GM23338 (cell line): ENCODE measurements at regions not wholly inside any gene's neighbourhood (a gene's known extent, or its start where the extent isn't known, plus 50 kb on each side); places are given as distances from the start of the nearest gene placed in this dataset.

Experiments
- ATAC-seq: fragments of 200-7000 bp; cut with Tn5 transposase; 3 replicates; pipeline ENCODE4 v1.9.1; 2020
- DNase-seq: peaks from one replicate; pipeline ENCODE4 v3.0.0-alpha.2; 2015; ENCODE audit warnings: low spot score
- H2AFZ ChIP-seq: fragments of 200-600 bp; sonication (generic); 2 replicates; pipeline ENCODE4 v1.8.0; 2016; ENCODE audit warnings: antibody characterized with exemption, mild to moderate bottlenecking, moderate library complexity
- H3F3A ChIP-seq: fragments of 200-600 bp; sonication (generic); replicated peaks from 2 replicates; pipeline ENCODE4 v1.8.0; 2017; ENCODE audit warnings: antibody characterized with exemption, mixed run types, low read depth
- H3K27ac ChIP-seq: fragments of 200-600 bp; sonication (generic); 2 replicates; pipeline ENCODE4 v1.6.1; 2016; ENCODE audit warnings: low read depth
- H3K27me3 ChIP-seq: fragments of 200-600 bp; sonication (generic); 2 replicates; pipeline ENCODE4 v1.8.0; 2016; ENCODE audit warnings: mild to moderate bottlenecking, mixed run types, moderate library complexity; ENCODE audit not compliant: insufficient read depth
- H3K36me3 ChIP-seq: fragments of 200-600 bp; sonication (generic); 2 replicates; pipeline ENCODE4 v1.8.0; 2016; ENCODE audit warnings: mild to moderate bottlenecking; ENCODE audit not compliant: insufficient read depth
- H3K4me1 ChIP-seq: fragments of 200-600 bp; sonication (generic); 2 replicates; pipeline ENCODE4 v1.8.0; 2016; ENCODE audit warnings: mild to moderate bottlenecking, moderate library complexity; ENCODE audit not compliant: insufficient read depth
- H3K4me2 ChIP-seq: fragments of 200-600 bp; sonication (generic); 2 replicates; pipeline ENCODE4 v1.7.1; 2017; ENCODE audit warnings: mixed run types
- H3K4me3 ChIP-seq: fragments of 200-600 bp; sonication (generic); 2 replicates; pipeline ENCODE4 v1.6.1; 2016; ENCODE audit warnings: mixed run types
- H3K79me2 ChIP-seq: fragments of 200-600 bp; sonication (generic); replicated peaks from 2 replicates; pipeline ENCODE4 v1.8.0; 2017; ENCODE audit warnings: mild to moderate bottlenecking; ENCODE audit not compliant: insufficient read depth
- H3K9me2 ChIP-seq: fragments of 200-600 bp; sonication (generic); 2 replicates; pipeline ENCODE4 v1.8.0; 2017; ENCODE audit not compliant: insufficient read depth
- H4K20me1 ChIP-seq: fragments of 200-600 bp; sonication (generic); replicated peaks from 2 replicates; pipeline ENCODE4 v1.8.0; 2017; ENCODE audit warnings: mild to moderate bottlenecking; ENCODE audit not compliant: insufficient read depth
- H3K27ac Mint-ChIP-seq: 2 replicates; pipeline ENCODE4 v1.8.0; 2020; ENCODE audit warnings: inconsistent platforms, mild to moderate bottlenecking, moderate library complexity, mixed read lengths
- H3K27me3 Mint-ChIP-seq: 3 replicates; pipeline ENCODE4 v1.8.0; 2022; ENCODE audit warnings: low read depth, mild to moderate bottlenecking, moderate library complexity, mixed read lengths, inconsistent platforms; ENCODE audit not compliant: insufficient read depth, poor library complexity
- H3K36me3 Mint-ChIP-seq: 3 replicates; pipeline ENCODE4 v1.8.0; 2021; ENCODE audit warnings: low read depth, mild to moderate bottlenecking, inconsistent platforms, moderate library complexity, mixed read lengths
- H3K4me1 Mint-ChIP-seq: 3 replicates; pipeline ENCODE4 v1.8.0; 2020; ENCODE audit warnings: mild to moderate bottlenecking, inconsistent platforms, mixed read lengths
- H3K4me3 Mint-ChIP-seq: 3 replicates; pipeline ENCODE4 v1.8.0; 2021; ENCODE audit warnings: moderate library complexity, mild to moderate bottlenecking, inconsistent platforms, mixed read lengths
- H3K9me3 Mint-ChIP-seq: 3 replicates; pipeline ENCODE4 v1.8.0; 2020; ENCODE audit warnings: moderate library complexity, mild to moderate bottlenecking, inconsistent platforms, mixed read lengths
- CREB1 ChIP-seq: fragments of 250-450 bp; sonication (Bioruptor Pico); IDR thresholded peaks from 2 replicates; pipeline ENCODE4 v1.5.0; 2020; ENCODE audit warnings: low read depth, mild to moderate bottlenecking, moderate library complexity
- EZH2 ChIP-seq: fragments of 200-600 bp; sonication (generic); IDR thresholded peaks from one replicate; pipeline ENCODE4 v1.8.0; 2017; ENCODE audit warnings: antibody characterized with exemption, mild to moderate bottlenecking, low read depth; ENCODE audit not compliant: unreplicated experiment
- EZH2phosphoT487 ChIP-seq: fragments of 200-600 bp; sonication (generic); IDR thresholded peaks from one replicate; pipeline ENCODE4 v1.8.1; 2018; ENCODE audit warnings: antibody characterized with exemption; ENCODE audit not compliant: unreplicated experiment
- JUNB ChIP-seq: IDR thresholded peaks from one replicate; pipeline ENCODE4 v1.6.1; 2016; ENCODE audit warnings: antibody characterized with exemption; ENCODE audit not compliant: unreplicated experiment
- NANOG ChIP-seq: IDR thresholded peaks from 2 replicates; pipeline ENCODE4 v1.6.1; 2016; ENCODE audit warnings: antibody characterized with exemption, borderline replicate concordance
- POLR2AphosphoS5 ChIP-seq: IDR thresholded peaks from 2 replicates; pipeline ENCODE4 v1.6.1; 2016; ENCODE audit warnings: antibody characterized with exemption, low read depth
- STAT1 ChIP-seq: IDR thresholded peaks from one replicate; pipeline ENCODE4 v1.6.1; 2016; ENCODE audit warnings: antibody characterized with exemption; ENCODE audit not compliant: unreplicated experiment
- ZNF114 ChIP-seq: fragments of 250-450 bp; sonication (Bioruptor Pico); IDR thresholded peaks from 2 replicates; pipeline ENCODE4 v1.5.0; 2020; ENCODE audit warnings: mild to moderate bottlenecking, moderate library complexity
- ZNF331 ChIP-seq: fragments of 250-450 bp; sonication (Bioruptor Pico); IDR thresholded peaks from 2 replicates; pipeline ENCODE4 v1.5.0; 2020; ENCODE audit warnings: low read depth, mild to moderate bottlenecking, moderate library complexity
- TF ChIP-seq, protein P1 (sequence below): IDR thresholded peaks from 2 replicates; pipeline ENCODE4 v1.6.1; 2016; ENCODE audit warnings: antibody characterized with exemption
- TF ChIP-seq, protein P2 (sequence below): IDR thresholded peaks from one replicate; pipeline ENCODE4 v1.6.1; 2018; ENCODE audit warnings: antibody characterized with exemption; ENCODE audit not compliant: unreplicated experiment
- TF ChIP-seq, protein P3 (sequence below), 2 experiments: fragments of 200-600 bp in 1 of 2; sonication (generic) in 1 of 2; conservative IDR thresholded peaks; 2 replicates each; pipeline versions ENCODE4 v1.5.1 to v1.6.1; 2016 to 2017; ENCODE audit warnings: antibody characterized with exemption in 2 of 2, low read depth in 2 of 2, mild to moderate bottlenecking in 2 of 2, moderate library complexity in 1 of 2
- TF ChIP-seq, protein P4 (sequence below): fragments of 250-450 bp; sonication (Bioruptor Pico); IDR thresholded peaks from 2 replicates; pipeline ENCODE4 v1.5.0; 2020; ENCODE audit warnings: mild to moderate bottlenecking, moderate library complexity

DNA sequence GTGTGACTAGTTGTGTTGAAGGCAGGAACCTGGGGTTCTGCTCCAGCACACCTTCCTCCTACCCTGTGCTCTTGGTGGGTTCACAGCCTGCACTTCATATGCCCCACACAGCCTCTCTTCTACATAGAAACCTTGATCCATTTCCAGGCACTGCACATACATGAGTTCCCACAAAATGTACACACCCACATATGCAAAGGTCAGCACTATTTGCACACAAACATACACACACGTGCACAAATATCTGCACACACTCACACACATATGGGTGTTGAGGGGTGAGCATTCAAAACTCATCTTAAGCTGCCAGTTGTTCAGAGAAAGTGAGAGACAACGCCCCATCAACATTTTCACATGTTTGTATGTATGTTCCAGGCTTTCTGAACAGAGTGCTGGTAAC lies 201.0 kb downstream of the BARX2 start:
- Histone ChIP-seq H4K20me1 (no peaks in the 10 kb centered on the region), H3K36me3 (no peaks in the 10 kb centered on the region), H3F3A (no peaks in the 10 kb centered on the region), H3K27me3 (no peaks in the 10 kb centered on the region), H3K4me1 (no peaks in the 10 kb centered on the region), H3K9me2 (no peaks in the 10 kb centered on the region), H3K79me2 (no peaks in the 10 kb centered on the region), H2AFZ (no peak overlapping the region), H3K4me2 (no peak overlapping the region), H3K4me3 (no peak overlapping the region), H3K27ac (no peak overlapping the region)
- ATAC-seq (no peak), DNase-seq (no peak)
- Mint-ChIP-seq H3K9me3 (peaks cover 25% of the 10 kb centered on the region), H3K27ac (no peak overlapping the region), H3K4me1 (no peaks in the 10 kb centered on the region), H3K27me3 (peaks cover 10% of the 10 kb centered on the region), H3K36me3 (no peaks in the 10 kb centered on the region), H3K4me3 (no peak overlapping the region)
- no peak for TF ChIP-seq POLR2AphosphoS5
- no peak for TF ChIP-seq EZH2
- TF ChIP-seq, protein P1, sequence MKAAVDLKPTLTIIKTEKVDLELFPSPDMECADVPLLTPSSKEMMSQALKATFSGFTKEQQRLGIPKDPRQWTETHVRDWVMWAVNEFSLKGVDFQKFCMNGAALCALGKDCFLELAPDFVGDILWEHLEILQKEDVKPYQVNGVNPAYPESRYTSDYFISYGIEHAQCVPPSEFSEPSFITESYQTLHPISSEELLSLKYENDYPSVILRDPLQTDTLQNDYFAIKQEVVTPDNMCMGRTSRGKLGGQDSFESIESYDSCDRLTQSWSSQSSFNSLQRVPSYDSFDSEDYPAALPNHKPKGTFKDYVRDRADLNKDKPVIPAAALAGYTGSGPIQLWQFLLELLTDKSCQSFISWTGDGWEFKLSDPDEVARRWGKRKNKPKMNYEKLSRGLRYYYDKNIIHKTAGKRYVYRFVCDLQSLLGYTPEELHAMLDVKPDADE = no peak
- TF ChIP-seq, protein P2, sequence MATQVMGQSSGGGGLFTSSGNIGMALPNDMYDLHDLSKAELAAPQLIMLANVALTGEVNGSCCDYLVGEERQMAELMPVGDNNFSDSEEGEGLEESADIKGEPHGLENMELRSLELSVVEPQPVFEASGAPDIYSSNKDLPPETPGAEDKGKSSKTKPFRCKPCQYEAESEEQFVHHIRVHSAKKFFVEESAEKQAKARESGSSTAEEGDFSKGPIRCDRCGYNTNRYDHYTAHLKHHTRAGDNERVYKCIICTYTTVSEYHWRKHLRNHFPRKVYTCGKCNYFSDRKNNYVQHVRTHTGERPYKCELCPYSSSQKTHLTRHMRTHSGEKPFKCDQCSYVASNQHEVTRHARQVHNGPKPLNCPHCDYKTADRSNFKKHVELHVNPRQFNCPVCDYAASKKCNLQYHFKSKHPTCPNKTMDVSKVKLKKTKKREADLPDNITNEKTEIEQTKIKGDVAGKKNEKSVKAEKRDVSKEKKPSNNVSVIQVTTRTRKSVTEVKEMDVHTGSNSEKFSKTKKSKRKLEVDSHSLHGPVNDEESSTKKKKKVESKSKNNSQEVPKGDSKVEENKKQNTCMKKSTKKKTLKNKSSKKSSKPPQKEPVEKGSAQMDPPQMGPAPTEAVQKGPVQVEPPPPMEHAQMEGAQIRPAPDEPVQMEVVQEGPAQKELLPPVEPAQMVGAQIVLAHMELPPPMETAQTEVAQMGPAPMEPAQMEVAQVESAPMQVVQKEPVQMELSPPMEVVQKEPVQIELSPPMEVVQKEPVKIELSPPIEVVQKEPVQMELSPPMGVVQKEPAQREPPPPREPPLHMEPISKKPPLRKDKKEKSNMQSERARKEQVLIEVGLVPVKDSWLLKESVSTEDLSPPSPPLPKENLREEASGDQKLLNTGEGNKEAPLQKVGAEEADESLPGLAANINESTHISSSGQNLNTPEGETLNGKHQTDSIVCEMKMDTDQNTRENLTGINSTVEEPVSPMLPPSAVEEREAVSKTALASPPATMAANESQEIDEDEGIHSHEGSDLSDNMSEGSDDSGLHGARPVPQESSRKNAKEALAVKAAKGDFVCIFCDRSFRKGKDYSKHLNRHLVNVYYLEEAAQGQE = no peak
- TF ChIP-seq ZNF331 (CRISPR knock-in tag) = no peak
- TF ChIP-seq NANOG = no peak
- TF ChIP-seq CREB1 = no peak
- TF ChIP-seq STAT1 = no peak
- TF ChIP-seq, protein P3, sequence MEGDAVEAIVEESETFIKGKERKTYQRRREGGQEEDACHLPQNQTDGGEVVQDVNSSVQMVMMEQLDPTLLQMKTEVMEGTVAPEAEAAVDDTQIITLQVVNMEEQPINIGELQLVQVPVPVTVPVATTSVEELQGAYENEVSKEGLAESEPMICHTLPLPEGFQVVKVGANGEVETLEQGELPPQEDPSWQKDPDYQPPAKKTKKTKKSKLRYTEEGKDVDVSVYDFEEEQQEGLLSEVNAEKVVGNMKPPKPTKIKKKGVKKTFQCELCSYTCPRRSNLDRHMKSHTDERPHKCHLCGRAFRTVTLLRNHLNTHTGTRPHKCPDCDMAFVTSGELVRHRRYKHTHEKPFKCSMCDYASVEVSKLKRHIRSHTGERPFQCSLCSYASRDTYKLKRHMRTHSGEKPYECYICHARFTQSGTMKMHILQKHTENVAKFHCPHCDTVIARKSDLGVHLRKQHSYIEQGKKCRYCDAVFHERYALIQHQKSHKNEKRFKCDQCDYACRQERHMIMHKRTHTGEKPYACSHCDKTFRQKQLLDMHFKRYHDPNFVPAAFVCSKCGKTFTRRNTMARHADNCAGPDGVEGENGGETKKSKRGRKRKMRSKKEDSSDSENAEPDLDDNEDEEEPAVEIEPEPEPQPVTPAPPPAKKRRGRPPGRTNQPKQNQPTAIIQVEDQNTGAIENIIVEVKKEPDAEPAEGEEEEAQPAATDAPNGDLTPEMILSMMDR (conservative IDR thresholded peaks at IDR 0.05; ENCODE audit: low read depth in 2 of 2) = no peak
- TF ChIP-seq, protein P4, sequence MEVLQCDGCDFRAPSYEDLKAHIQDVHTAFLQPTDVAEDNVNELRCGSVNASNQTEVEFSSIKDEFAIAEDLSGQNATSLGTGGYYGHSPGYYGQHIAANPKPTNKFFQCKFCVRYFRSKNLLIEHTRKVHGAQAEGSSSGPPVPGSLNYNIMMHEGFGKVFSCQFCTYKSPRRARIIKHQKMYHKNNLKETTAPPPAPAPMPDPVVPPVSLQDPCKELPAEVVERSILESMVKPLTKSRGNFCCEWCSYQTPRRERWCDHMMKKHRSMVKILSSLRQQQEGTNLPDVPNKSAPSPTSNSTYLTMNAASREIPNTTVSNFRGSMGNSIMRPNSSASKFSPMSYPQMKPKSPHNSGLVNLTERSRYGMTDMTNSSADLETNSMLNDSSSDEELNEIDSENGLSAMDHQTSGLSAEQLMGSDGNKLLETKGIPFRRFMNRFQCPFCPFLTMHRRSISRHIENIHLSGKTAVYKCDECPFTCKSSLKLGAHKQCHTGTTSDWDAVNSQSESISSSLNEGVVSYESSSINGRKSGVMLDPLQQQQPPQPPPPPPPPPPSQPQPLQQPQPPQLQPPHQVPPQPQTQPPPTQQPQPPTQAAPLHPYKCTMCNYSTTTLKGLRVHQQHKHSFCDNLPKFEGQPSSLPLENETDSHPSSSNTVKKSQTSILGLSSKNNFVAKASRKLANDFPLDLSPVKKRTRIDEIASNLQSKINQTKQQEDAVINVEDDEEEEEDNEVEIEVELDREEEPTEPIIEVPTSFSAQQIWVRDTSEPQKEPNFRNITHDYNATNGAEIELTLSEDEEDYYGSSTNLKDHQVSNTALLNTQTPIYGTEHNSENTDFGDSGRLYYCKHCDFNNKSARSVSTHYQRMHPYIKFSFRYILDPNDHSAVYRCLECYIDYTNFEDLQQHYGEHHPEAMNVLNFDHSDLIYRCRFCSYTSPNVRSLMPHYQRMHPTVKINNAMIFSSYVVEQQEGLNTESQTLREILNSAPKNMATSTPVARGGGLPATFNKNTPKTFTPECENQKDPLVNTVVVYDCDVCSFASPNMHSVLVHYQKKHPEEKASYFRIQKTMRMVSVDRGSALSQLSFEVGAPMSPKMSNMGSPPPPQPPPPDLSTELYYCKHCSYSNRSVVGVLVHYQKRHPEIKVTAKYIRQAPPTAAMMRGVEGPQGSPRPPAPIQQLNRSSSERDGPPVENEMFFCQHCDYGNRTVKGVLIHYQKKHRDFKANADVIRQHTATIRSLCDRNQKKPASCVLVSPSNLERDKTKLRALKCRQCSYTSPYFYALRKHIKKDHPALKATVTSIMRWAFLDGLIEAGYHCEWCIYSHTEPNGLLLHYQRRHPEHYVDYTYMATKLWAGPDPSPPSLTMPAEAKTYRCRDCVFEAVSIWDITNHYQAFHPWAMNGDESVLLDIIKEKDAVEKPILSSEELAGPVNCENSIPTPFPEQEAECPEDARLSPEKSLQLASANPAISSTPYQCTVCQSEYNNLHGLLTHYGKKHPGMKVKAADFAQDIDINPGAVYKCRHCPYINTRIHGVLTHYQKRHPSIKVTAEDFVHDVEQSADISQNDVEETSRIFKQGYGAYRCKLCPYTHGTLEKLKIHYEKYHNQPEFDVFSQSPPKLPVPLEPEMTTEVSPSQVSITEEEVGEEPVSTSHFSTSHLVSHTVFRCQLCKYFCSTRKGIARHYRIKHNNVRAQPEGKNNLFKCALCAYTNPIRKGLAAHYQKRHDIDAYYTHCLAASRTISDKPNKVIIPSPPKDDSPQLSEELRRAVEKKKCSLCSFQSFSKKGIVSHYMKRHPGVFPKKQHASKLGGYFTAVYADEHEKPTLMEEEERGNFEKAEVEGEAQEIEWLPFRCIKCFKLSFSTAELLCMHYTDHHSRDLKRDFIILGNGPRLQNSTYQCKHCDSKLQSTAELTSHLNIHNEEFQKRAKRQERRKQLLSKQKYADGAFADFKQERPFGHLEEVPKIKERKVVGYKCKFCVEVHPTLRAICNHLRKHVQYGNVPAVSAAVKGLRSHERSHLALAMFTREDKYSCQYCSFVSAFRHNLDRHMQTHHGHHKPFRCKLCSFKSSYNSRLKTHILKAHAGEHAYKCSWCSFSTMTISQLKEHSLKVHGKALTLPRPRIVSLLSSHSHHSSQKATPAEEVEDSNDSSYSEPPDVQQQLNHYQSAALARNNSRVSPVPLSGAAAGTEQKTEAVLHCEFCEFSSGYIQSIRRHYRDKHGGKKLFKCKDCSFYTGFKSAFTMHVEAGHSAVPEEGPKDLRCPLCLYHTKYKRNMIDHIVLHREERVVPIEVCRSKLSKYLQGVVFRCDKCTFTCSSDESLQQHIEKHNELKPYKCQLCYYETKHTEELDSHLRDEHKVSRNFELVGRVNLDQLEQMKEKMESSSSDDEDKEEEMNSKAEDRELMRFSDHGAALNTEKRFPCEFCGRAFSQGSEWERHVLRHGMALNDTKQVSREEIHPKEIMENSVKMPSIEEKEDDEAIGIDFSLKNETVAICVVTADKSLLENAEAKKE (CRISPR knock-in tag) = no peak
- no peak for TF ChIP-seq ZNF114 (CRISPR knock-in tag)
- TF ChIP-seq JUNB = no peak
- no peak for TF ChIP-seq EZH2phosphoT487
